HG03060 (cell line): ENCODE measurements at regions not wholly inside any gene's neighbourhood (a gene's known extent, or its start where the extent isn't known, plus 50 kb on each side); places are given as distances from the start of the nearest gene placed in this dataset.

Experiments
- ATAC-seq: cut with Tn5 transposase; IDR thresholded peaks from one replicate; pipeline ENCODE4 v1.9.1; 2021; ENCODE audit warnings: low read depth, moderate number of reproducible peaks; ENCODE audit not compliant: unreplicated experiment

- ATAC-seq: no peak
Observed at GRCh38 chr5:133831491-133832224, 136.8 kb downstream of the C5orf15 start.

- no peak for ATAC-seq
Observed at GRCh38 chr5:133830911-133831310, 137.5 kb downstream of the C5orf15 start.

DNA sequence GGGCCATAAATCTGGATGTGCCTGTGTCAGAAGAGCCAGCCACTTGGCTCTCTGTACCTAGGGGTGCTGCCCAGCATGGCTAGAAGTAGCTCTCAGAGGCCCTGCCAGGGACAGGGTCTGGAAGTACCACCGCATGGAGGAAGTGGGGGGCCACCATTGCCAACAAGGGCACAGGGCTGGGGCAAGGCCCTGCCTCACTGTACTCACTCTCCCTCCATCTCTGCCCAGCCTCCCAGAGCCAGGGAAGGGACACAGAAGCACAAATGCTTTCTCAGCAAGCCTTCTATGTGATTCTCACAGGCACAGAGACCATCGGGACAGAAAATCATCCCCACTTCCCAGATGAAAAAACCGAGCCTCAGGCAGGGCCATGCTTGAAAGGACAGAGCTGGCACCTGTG lies 138.1 kb downstream of the C5orf15 start:
- no peak for ATAC-seq

- ATAC-seq: no peak
Observed at GRCh38 chr5:133829786-133830185, 138.6 kb downstream of the C5orf15 start.

- no peak for ATAC-seq
Observed at GRCh38 chr5:133828722-133829121, 139.7 kb downstream of the C5orf15 start.

GRCh38 chr5:133827830-133828229 lies 140.6 kb downstream of the C5orf15 start:
- no peak for ATAC-seq

- ATAC-seq: no peak
Observed at GRCh38 chr5:133827011-133827410, 141.4 kb downstream of the C5orf15 start.

GRCh38 chr5:133825631-133826289 lies 142.7 kb downstream of the C5orf15 start:
- no peak for ATAC-seq

- ATAC-seq: peak; percentile 62
Observed at GRCh38 chr5:133824661-133825254, 143.7 kb downstream of the C5orf15 start.

- no peak for ATAC-seq
Observed at GRCh38 chr5:133821889-133822288, 146.5 kb downstream of the C5orf15 start.

- ATAC-seq: no peak
Observed at GRCh38 chr5:133821311-133821741, 147.1 kb downstream of the C5orf15 start.

- ATAC-seq: no peak
Observed at GRCh38 chr5:133820507-133820906, 147.9 kb downstream of the C5orf15 start.

- no peak for ATAC-seq
Observed at GRCh38 chr5:133819977-133820471, 148.4 kb downstream of the C5orf15 start.

DNA sequence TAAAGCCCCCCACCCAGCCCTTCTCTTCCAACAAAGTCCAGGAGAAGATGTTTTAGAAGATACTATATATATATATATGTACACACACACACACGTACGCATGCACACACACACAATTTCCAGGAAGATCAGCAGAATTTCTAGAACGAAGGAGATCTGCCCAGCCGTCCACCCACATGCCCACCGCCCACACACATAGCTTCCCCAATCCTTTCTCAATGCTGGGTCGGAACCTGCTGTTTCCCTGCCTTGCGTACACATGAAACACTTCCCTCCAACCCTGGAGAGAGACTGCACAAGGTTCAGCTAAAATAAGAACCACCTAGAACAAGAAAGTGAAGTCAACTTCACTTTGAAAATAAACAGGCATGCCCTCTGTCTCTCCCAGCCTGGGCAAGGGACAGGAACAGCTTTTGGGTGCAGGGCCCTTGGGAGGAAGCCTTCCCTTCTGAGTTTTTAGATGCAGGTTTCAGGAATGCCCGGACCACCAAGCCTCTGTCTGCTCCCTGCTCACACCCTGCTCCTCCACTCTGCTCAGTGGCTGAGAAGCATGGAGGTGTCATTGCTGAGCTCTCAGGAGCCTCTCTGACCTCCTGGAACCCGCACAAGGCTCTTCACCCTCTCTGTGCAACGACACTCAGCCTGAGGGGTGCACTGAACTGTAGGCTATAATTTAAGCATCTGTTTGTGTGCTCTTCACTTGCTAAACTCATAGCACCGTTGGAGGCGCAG lies 149.4 kb downstream of the C5orf15 start:
- no peak for ATAC-seq

DNA sequence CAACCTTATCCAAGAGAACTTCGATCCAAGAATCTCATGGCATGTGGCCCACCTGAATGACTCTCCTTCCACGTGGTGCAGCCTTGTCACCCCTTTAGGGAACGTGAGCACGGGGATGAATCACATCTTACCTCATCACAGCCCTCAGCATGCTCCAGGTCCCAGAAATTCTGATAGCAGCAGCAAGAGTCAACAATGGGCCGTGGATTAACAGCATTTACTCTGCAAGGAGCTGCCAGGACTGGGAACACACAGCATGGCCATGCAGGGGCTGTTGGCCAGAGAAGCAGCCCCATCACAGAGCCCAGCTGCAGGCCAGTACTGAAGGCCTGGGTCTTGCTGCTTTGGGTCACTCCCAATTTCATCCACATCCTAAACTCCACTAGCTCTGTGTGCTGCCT lies 150.4 kb downstream of the C5orf15 start:
- no peak for ATAC-seq

- no peak for ATAC-seq
Observed at GRCh38 chr5:133817456-133817855, 151.0 kb downstream of the C5orf15 start.

- ATAC-seq: no peak
Observed at GRCh38 chr5:133816791-133817190, 151.6 kb downstream of the C5orf15 start.

GRCh38 chr5:133814152-133814551 lies 154.3 kb downstream of the C5orf15 start:
- ATAC-seq: no peak

DNA sequence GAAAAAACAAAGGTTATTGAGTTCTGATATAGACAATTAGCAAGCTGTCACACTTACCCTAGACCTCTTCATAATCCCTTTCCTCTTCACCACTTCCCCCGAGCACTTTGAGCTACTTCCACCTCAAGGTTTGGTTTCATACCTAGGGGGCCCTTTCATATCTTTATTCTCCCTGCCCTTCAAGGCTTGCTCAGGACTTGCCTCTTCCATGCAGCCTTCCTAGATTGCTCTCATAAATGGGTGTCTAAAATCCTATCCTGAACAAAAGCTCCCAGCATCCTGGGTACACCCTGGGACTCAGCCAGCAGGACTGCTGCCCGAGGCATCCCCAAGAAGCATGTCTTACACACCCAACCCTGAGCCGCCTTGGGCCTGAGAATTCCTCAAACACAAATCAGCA lies 157.3 kb downstream of the C5orf15 start:
- ATAC-seq: no peak

DNA sequence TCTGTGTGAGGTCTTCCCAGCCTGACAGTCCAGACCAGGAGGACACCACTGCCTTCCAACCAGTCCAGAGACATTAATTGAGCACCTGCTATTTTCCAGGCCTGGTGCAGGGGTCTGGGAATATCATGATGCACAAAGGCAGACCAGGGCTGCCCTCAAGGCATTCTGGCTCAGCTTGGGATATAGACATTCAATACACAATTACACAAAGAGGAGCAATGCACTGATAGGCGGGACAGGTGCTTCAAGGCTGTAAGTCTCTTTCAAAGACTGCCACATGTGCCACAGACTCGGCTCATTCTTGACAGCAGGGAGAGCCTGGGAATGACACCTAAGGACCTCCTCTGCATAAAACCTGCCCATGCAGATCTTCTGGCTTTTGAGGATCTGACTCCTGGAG lies 158.6 kb downstream of the C5orf15 start:
- ATAC-seq: no peak

- ATAC-seq: no peak
Observed at GRCh38 chr5:133807348-133807747, 161.1 kb downstream of the C5orf15 start.
